ENCODE measurements at regions not wholly inside any gene's neighbourhood (a gene's known extent, or its start where the extent isn't known, plus 50 kb on each side); places are given as distances from the start of the nearest gene placed in this dataset.

DNA sequence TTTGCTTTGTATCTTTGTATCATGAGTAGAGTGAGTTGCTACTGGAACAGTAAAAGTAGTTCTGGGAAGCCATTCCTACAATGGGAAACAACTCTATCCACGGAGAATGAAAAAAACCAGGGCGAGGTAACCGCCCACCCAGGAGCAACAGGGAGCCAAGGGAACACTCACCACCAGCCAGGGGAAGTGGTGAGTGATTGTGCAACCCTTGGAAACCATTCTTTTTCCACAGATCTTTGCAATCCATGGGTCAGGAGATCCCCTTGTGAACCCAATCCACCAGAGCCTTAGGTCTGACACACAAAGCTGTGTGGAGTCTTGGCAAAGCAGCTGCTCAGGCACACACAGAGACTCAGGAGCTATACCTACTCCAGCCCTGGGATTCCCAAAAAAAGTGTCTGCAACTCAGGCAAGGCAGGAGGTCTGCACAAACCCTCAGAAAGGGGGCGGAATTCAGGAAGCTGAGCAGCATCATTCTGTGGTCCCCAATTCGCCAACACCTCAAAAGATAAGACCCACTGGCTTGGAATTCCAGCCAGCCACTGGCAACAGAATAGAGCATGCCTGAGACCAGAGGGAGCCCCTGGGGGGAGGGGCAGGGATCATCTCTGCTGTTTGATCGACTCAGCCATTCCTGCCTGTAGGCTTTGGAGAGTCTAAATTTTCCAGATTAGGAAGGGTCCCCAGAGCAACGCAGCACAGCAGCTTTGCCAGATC is 52.1 kb upstream of the PPFIA2 start:
- DNase-seq (ENCODE audit: low spot score): no peak

DNA sequence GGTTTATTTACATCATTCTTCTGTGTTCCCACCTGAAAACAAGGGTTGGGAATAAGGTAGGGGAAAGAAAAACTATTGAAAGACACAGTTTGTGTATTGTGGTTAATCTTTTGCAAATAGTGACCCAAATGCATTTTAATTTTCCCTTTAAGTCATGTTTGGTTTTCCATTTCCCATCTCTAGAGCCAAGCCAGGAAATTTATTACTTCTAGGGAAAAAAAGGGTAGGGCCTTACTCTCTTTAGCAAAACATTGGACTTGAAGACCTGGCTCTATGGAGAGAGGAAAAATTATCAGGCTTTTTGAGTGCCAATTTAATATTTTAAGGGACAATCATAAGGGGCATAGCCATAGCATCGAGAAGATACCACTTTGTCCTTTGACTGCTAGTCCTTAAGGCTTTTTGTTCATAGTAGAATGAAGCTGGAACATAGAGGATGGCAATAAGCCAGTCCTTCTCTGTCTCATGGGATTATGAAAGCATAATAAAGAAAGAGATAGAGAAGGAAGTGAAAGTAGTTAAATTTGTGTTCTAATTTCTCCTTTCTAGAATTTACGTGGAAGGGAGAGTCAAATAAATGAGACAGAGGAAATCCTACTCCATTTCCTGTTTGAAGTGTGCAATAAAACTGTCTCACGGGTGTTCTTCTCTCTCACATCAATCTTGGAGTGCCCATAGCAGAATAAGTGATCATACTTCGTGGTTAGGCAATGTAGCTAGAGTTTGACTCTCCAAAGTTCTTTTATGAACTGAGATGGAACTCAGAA is 50.9 kb upstream of the PPFIA2 start:
- peak; percentile 44 for DNase-seq (ENCODE audit: low spot score)

DNA sequence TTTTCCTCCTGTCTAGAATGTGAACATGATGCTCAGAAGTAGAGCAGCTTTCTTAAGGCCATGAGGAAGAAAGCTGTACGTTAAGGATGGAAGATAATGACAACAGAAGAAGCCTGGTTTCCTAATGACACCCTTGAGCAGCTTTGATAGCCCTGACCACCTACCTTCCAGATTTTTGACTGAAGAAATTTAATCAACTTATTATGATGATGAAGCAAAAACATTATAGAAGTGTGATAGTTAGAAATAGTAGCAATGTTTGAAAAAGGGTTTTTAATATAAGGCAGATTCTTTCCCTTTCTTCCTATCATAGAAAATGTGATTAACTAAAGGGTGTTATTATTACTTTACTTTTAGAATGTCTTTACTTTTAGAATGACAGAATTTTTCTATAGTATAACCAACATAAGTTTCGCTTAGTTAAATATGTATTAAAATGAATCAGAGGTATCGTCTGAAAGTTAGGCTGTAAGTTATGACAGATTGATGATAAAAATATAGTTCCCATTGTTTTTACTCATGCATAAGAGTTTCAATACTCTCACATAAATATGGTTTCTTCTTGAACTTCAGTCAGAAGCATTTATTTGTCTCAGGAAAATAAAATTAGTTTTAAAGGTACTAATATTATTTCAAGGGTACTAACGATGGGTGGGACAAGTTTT is 50.1 kb upstream of the PPFIA2 start:
- peak; percentile 16 for DNase-seq (ENCODE audit: low spot score)

Data from activated CD4-positive, alpha-beta T cell treated with anti-CD3 and anti-CD28 coated beads, Interleukin-2, Interleukin-4, amounts not matched to agents 100 ng/mL and 50 ng/mL, durations not matched to agents 16 hours and 8 hours (primary cell).